Fibroblast of villous mesenchyme (primary cell): ENCODE measurements at regions not wholly inside any gene's neighbourhood (a gene's known extent, or its start where the extent isn't known, plus 50 kb on each side); places are given as distances from the start of the nearest gene placed in this dataset.

Experiments used
- DNase-seq: peaks from one replicate; pipeline ENCODE4 v3.0.0-alpha.2; 2010; ENCODE audit warnings: low read depth
- H3K4me3 ChIP-seq: 2 replicates; pipeline ENCODE4 v1.5.1; 2011; ENCODE audit warnings: low read depth, mild to moderate bottlenecking, low read length
- CTCF ChIP-seq: IDR thresholded peaks from 2 replicates; pipeline ENCODE4 v1.5.1; 2012; ENCODE audit warnings: low read depth, mild to moderate bottlenecking, low read length; ENCODE audit not compliant: insufficient read depth

GRCh38 chr11:69357458-69358397 lies 63.8 kb downstream of the MYEOV start:
- no peak for DNase-seq
- no peak overlapping the region for H3K4me3 ChIP-seq
- no peak for TF ChIP-seq CTCF

- TF ChIP-seq CTCF = no peak
- H3K4me3 ChIP-seq = no peak overlapping the region
- DNase-seq = no peak
These were observed 64.6 kb downstream of the MYEOV start for GRCh38 chr11:69358398-69359020.

- peak; percentile 31 for DNase-seq
- TF ChIP-seq CTCF = no peak
- H3K4me3 ChIP-seq = no peak overlapping the region
These were observed 66.0 kb downstream of the MYEOV start for GRCh38 chr11:69359735-69360480.

GRCh38 chr11:69360606-69361005 lies 66.7 kb downstream of the MYEOV start:
- no peak overlapping the region for H3K4me3 ChIP-seq
- no peak for TF ChIP-seq CTCF
- no peak for DNase-seq

GRCh38 chr11:69361048-69361447 lies 67.1 kb downstream of the MYEOV start:
- TF ChIP-seq CTCF = no peak
- DNase-seq = no peak
- H3K4me3 ChIP-seq = no peak overlapping the region

GRCh38 chr11:69361466-69361865 lies 67.5 kb downstream of the MYEOV start:
- DNase-seq = no peak
- no peak overlapping the region for H3K4me3 ChIP-seq
- TF ChIP-seq CTCF = no peak
